SK-N-SH (cell line): ENCODE measurements at regions not wholly inside any gene's neighbourhood (a gene's known extent, or its start where the extent isn't known, plus 50 kb on each side); places are given as distances from the start of the nearest gene placed in this dataset.

Source experiments
- CTCF ChIP-seq: fragments of 200-600 bp; sonication (generic); IDR thresholded peaks from 2 replicates; pipeline ENCODE4 v1.6.1; 2017; ENCODE audit warnings: antibody characterized with exemption, mild to moderate bottlenecking, moderate library complexity
- EP300 ChIP-seq, 2 experiments: IDR thresholded peaks; 2 replicates each; pipeline versions ENCODE4 v1.4.0 to v1.6.1; 2012; ENCODE audit warnings: borderline replicate concordance in 1 of 2, low read depth in 1 of 2, low read length in 1 of 2
- GATA2 ChIP-seq: sonication (generic); formaldehyde crosslinking; IDR thresholded peaks from 2 replicates; pipeline ENCODE4 v1.5.0; 2020; ENCODE audit warnings: mild to moderate bottlenecking, missing genetic modification reagents
- JUND ChIP-seq: IDR thresholded peaks from 2 replicates; pipeline ENCODE4 v1.4.0; 2012
- MAX ChIP-seq: IDR thresholded peaks from 2 replicates; pipeline ENCODE4 v1.4.0; 2012; ENCODE audit warnings: low read depth
- NRF1 ChIP-seq: IDR thresholded peaks from 2 replicates; pipeline ENCODE4 v1.6.1; 2012; ENCODE audit warnings: low read depth, mild to moderate bottlenecking, low read length
- RCOR1 ChIP-seq: fragments of 150-350 bp; IDR thresholded peaks from 2 replicates; pipeline ENCODE4 v1.6.1; 2017; ENCODE audit warnings: antibody characterized with exemption, low read length
- ZBTB33 ChIP-seq: IDR thresholded peaks from 2 replicates; pipeline ENCODE4 v1.4.0; 2012; ENCODE audit warnings: low read depth, borderline replicate concordance

- peak; percentile 88 for TF ChIP-seq CTCF
- TF ChIP-seq EP300 (IDR thresholded peaks at IDR 0.05; ENCODE audit: borderline replicate concordance in 1 of 2, low read depth in 1 of 2, low read length in 1 of 2), result no peak
- TF ChIP-seq ZBTB33, result no peak
- TF ChIP-seq JUND, result no peak
- no peak for TF ChIP-seq NRF1
- no peak for TF ChIP-seq MAX
- TF ChIP-seq GATA2 (CRISPR knock-in tag), result no peak
- TF ChIP-seq RCOR1, result peak; percentile 23; the same call in 1 of the 2 replicates
Measured at GRCh38 chr3:33980252-33980651, 181.8 kb downstream of the PDCD6IP start.
